Heart left ventricle (tissue), 13 donors: ENCODE measurements at regions not wholly inside any gene's neighbourhood (a gene's known extent, or its start where the extent isn't known, plus 50 kb on each side); places are given as distances from the start of the nearest gene placed in this dataset.

ENCODE experiments used
- POLR2A ChIP-seq, 2 donors: fragments of 450-650 bp; IDR thresholded peaks; one replicate each; pipeline ENCODE4 v1.6.1; 2017; ENCODE audit warnings: antibody characterized with exemption in 2 of 2, mild to moderate bottlenecking in 2 of 2, moderate library complexity in 2 of 2
- TF ChIP-seq, protein P1 (sequence below), 12 donors: fragments of 200-600 bp; sonication (generic) in 4 of 12; IDR thresholded peaks; one replicate each; pipeline versions ENCODE4 v1.5.0 to v1.8.0; 2018 to 2022; ENCODE audit warnings: antibody characterized with exemption in 12 of 12, mild to moderate bottlenecking in 5 of 12
- donor health status: ischemic (EF 13 %, LVEDD 7.1; RV severe dilation, severe dysfunction).
- donor health status: DM: no; HTN: yes; CAD: no.
- donor health status: DM: no; HTN: no; CAD: no.
- donor health status: ischemic (EF 25% LVEDD 6.9; RV normal size, moderate dysfunction).
- donor health status: ischemic (EF 25% LVEDD 5.7; RV mildly dilated, moderate dysfunction).
- donor health status: ischemic (EF 35%, LVEDD 5.7; RV mildly dilated, moderate dysfunction).
- donor health status: nonischemic (EF 11% LVEDD 7.7; RV severe dilation, severe dysfunction).
- donor health status: DM: yes; HTN: yes; CAD: no.
- donor health status: PGD.
- donor health status: ischemic (EF 29% LVEDD 5.4; RV normal size, mild dysfunction).
- donor health status: nonischemic (EF 23%, LVEDD 6.1; RV moderate dilation, normal function).

DNA sequence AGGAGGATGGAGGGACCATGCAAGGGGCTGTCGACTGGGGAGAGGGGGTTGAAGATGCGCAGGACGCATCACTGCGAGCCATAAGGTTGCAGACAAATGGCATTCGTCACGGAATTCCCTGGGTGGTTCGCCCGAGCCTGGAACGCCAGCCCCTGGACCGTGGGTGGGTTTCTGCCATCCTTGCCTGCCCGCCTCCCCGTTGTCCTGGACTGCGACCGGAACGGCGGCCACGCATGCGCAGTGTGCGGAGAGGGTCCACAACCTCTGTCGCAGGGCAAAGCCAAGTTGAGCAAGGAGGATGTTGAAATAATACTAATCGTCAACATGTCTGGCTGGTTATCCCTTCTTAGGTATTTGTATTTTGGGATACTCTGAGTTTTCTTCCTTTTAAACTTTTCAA lies 932.2 kb downstream of the NLGN4Y start:
- TF ChIP-seq POLR2A (IDR thresholded peaks at IDR 0.05) = no peak
- TF ChIP-seq, protein P1, sequence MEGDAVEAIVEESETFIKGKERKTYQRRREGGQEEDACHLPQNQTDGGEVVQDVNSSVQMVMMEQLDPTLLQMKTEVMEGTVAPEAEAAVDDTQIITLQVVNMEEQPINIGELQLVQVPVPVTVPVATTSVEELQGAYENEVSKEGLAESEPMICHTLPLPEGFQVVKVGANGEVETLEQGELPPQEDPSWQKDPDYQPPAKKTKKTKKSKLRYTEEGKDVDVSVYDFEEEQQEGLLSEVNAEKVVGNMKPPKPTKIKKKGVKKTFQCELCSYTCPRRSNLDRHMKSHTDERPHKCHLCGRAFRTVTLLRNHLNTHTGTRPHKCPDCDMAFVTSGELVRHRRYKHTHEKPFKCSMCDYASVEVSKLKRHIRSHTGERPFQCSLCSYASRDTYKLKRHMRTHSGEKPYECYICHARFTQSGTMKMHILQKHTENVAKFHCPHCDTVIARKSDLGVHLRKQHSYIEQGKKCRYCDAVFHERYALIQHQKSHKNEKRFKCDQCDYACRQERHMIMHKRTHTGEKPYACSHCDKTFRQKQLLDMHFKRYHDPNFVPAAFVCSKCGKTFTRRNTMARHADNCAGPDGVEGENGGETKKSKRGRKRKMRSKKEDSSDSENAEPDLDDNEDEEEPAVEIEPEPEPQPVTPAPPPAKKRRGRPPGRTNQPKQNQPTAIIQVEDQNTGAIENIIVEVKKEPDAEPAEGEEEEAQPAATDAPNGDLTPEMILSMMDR (IDR thresholded peaks at IDR 0.05) = no peak
